GM18508 (cell line): ENCODE measurements at regions not wholly inside any gene's neighbourhood (a gene's known extent, or its start where the extent isn't known, plus 50 kb on each side); places are given as distances from the start of the nearest gene placed in this dataset.

ENCODE experiments used
- ATAC-seq: cut with Tn5 transposase; IDR thresholded peaks from one replicate; pipeline ENCODE4 v1.9.1; 2021; ENCODE audit warnings: moderate number of reproducible peaks; ENCODE audit not compliant: insufficient read depth, unreplicated experiment

DNA sequence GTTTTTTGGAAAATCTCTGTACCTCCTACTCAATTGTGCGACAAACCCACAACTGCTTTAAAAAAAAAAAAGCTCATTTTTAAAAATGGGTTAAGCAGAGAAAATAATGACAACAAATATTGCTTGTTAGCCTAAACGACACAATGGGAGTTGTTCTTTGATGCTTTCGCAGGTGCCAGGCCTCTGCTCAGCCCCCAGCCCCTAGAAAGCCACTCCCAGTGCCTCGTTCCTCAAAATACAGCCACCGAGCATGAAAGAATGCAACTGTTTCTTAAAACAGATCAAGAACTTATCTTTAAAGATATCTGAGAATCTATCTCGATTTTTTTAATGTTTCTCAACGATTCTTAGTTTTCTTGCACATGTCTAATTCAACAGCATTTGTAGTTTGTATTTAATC, 85.2 kb upstream of the PFKP start:
- ATAC-seq, result no peak

DNA sequence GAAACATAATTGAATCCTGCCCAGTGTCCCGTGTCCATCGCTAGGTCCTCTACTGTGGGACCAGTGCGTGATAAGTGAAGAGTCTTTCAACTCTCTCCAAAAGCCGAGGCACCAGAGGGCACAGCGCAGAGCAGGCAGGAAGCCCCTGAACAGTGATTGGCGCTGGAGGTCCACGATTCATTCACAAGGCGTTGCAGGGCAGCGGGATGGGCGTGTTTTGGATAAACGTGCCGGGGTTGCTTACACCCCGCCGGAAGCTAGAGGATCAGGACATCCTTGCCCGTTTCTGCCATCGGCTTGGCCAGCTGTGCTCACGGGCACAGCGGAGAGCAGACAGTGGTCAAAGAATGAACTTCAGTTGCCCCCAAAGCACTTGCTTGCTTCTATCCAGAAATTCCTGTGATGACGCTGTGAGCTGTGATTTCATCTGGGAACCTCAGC, 86.0 kb upstream of the PFKP start:
- no peak for ATAC-seq

DNA sequence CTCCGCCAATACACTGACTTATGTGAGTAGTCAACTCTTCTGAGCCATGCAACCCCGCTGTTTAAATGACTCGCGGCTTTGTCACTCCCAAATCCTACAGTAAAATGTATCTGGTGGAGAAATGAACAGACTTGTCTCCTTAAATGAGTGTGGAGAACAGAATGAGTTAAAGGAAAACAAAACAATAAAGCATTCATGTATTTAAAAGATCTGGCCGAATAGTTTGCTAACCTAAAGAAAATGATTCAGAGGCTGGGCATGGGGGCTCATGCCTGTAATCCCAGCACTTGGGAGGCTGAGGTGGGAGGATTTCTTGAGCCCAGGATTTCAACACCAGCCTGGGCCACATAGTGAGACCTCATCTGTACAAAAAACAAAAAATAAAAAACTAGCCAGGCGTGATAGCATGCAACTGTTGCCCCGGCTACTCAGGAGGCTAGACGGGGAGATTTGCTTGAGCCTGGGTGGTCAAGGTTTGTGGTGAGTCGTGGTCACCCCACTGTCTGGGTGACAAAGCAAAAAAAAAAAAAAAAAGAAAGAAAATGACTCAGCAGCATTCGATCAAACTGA, 86.5 kb upstream of the PFKP start:
- no peak for ATAC-seq

DNA sequence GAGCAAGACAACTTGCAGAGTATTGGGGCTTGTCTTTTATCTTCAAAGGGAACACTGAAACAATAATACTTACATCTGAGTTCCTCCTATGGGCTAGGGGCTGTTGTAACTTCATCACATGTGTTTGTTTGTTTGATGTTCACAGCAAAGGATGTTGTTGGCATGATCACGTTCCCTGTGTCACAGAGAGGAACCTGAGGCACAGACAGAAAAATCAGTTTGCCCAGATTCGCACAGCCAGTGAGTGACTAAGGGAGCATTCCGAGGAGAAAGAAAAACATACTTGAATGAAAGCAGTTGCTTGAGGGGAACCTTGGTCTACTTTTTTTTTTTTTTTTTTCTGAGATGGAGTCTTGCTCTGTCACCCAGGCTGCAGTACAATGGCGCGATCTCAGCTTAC, 87.2 kb upstream of the PFKP start:
- no peak for ATAC-seq

DNA sequence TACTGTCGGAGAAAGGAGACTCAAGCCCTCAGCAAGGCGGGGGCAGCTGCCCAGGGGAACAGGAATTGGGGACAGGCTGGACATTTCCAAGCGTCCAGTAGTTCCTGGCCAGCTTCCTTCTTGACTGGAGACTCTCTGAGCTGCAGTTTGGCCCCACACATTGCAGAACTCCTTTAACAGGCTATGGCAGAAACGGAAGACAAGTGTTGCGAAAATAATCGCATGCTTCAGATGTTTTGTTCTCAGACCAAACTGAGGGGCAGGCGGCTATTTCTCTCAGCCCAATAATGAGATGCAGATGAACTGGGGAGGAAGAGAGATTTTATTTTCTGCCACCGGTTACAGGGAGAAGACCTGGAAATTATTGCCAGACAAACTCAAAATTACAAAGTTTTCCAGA, 88.0 kb upstream of the PFKP start:
- ATAC-seq, result no peak

DNA sequence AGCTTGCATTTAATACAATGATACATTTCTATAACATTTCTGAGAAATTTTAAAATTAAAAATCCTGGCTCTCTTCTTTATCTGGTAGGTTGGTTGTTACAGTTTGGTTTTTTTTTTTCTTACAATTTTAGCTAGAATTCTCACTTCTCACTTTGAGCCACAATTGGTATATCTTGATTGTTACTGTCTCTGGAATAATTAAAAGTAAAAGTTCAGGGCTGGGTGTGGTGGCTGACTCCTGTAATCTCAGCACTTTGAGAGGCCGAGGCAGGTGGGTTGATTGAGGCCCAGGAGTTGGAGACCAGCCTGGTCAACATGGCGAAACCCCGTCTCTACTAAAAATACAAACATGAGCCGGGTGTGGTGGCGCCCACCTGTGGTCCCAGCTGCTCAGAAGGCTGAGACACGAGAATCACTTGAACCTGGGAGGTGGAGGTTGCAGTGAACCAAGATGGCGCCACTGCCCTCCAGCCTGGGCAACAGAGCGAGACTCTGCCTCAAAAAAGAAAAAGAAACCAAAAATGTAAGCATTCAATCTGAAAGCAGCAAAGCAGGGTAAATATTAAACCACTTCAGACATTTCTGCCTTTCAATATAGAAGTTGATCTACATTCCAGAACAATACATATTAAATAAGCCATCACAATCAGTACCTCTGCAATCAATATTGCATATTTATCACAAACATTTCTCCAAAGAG, 88.6 kb upstream of the PFKP start:
- ATAC-seq, result no peak

DNA sequence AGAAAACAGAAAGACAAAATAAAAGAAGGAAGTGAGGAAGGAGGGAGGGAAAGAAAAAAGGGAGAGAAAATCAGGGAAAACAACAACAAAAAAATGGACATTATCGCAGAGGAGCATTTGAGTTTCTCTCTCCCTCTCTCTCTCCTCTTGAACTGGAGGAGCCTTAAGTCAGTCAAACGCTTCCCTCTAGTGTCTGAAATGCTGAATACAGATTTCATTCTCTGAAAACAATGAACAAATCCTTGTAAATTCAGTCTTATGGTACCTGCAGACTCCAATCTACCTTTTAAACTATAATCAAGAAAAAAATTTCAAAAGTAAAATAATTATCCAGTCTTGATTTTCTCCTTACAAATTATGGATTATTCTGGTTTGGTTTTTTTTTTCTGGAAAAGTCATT, 89.2 kb upstream of the PFKP start:
- ATAC-seq, result no peak

DNA sequence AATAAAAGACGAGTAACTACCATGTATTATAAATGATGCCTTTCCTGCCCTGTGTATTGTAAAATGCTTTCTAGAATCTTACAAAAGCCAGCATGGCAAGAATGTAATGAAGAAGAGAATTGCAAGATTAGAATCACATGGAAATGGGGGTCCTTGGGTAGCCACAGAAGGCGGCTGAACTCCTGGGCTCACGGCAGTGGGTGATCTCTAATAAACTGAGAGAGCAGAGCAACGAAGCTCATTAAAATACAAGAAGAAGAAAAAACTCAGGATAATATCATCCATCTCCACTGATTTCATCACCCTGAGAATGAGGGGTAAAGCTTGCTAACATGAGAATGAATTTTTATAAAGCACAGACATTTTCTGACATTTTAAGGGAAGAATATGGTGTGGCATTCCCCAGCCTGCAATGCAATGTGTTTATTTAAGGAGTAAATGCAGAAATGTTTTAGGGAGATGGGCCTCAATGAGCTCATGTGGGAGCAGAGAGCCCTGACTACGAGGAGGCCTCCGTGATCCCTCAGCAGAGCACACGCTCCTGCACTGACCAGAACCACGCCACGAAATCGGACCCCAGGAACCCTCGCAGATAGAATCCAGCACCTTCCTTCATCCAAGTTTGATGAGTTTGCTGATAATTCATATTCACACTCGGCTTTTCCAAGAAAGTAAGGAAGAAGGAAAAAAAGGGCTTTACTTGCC, 92.7 kb upstream of the PFKP start:
- no peak for ATAC-seq

DNA sequence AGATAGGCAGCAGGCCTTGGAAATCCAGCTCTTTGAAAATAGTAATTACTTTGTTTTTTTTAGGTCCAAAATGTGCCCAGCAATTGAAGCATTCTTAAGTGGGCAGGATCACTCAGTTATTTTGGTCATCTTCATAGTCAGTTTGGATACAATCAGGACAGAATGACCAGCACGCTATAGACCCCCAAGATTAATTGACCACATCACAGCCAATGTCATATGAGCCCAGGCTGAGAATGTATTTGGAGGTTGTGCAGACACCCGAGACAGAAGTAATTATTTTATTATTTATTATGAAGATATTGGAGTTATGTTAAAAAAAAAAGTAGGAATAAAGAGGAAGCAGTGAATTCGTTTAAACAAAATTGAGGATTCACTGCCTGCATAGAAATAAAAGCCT, 93.3 kb upstream of the PFKP start:
- no peak for ATAC-seq

DNA sequence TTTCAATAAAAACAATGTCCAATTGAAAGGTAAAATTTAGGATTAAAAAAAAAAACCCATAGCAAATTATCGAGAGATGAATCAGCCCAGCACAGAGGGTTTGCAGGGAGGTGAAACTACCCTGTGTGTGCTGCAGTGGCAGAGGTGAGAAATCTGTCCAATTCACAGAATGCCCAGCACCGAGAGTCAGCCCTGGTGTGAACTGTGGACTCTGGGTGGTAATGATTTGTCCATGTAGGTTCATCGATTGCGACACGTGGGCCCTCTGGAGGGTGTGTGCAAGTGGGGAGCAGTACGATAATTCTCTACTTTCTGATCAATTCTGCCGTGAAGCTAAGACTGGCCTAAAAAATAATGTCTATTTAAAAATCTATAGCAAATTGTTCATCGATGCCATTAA, 94.5 kb upstream of the PFKP start:
- no peak for ATAC-seq

DNA sequence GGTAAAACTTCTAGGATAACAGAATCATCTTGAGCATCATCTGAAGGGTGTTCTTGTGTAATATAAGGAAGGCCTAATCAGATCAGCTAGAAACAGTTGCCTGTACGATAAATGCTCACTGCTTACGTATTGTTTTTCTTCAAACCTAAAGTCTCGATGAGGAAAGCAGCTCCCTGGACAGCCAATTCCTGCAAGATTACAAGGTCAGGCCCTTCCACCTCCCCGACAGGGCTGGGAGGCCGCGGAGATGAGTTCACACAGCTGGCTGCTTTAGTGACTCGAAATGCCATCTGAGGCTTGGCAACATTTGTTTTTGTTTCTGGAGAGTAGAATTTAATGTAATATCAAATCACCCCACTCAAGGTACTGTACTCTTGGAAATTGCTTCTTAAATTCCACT, 95.1 kb upstream of the PFKP start:
- ATAC-seq, result no peak

DNA sequence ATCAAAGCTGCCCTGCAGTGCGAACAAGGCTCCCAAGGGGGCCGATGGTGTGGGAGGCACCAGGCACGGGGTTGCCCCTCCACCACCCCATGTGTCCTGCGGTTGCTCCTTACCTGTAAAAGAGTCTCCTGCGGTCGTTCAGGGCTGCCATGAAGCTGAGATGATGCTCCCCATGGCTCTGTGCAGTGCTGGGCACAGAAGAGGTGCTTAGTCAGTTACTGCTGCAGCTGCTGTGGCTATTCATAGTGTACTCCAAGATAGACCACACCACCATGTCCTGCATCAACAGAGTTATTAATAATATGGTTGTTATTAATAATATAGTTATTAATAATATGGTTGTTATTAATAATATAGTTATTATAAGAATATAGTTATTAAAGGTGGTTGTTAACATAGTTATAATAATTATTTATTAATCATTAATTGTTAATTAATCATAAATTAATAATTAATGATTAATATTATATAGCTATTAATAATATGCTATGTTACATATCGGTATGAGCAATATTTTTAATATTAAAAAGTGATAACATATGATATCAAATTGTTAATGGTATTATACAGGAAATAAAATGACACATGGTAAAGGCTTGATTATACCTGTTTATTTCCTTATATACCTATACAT, 97.0 kb upstream of the PFKP start:
- ATAC-seq, result no peak

DNA sequence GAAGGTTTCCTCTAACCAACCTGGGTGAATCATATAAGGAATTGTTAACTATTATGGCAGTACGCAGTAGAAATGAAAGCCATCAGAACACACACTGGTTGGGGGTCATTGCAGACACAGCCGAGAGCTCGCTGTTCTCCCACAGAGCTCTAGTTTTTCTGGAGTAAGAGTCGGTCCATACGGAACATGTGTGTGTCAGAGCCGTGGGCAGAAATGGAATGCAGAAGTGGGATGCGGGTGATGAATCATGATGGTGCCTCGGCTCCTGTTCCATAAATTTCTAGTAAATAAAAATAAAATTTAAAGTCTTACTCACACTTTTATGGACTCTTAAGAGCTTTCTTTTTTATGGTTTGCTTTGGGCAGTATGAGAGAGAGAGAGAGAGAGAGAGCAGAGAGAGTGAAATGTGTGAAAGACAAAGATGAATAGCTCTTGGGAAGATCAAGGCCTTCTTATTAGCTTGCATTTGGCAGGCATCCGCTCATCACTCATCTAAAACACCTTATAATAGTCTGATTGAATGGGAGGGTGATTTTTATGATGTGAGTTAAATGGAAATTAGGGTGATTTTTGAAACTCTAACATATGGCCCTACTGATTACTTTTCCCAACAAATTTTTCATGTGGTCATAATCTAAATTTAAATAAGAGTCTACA, 98.8 kb upstream of the PFKP start:
- no peak for ATAC-seq

DNA sequence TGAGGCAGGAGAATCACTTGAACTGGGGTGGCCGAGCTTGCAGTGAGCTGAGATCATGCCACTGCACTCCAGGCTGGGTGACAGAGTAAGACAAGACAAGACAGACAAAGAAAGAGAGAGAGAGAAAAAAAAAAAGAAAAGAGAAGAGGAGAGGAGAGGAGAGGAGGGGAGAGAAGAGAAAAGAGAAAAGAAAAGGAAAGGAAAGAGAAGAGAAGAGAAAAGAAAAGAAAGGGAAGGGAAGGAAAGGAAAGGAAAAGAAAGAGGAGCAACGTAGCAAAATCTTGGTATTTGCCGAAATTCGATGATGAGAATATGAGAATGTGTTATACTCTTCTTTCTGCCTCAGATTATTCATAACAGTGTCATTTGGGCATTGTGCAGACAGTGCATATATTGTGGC, 101.2 kb upstream of the PFKP start:
- ATAC-seq, result no peak

DNA sequence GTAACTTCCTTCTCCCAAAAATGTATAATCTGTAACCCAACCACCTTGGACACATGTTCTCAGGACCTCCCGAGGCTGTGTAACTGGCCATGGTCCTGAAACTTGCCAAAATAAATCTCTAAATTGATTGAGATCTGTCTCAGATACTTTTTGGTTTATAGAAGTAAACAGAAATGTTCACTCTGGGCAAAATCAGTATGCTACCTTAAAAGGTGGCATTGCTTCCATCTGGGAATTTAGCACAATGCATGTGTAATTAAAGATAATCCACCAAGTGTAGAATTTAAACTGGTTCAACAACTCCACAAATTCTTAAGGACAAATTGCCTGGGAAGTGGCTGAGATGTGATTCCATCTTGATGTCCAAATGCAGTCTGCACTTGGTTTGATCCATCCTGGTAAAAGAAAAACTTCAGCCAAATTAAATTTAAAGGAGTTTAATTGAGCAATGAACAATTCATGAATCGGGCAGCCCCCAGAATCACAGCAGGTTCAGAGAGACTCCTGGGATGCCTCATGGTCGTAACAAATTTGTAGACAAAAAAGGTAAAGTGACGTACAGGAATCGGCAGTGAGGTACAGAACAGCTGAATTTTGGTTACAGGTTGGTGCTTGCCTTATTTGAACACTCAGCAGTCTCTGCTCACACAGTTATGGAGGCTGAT, 102.6 kb upstream of the PFKP start:
- ATAC-seq, result no peak

DNA sequence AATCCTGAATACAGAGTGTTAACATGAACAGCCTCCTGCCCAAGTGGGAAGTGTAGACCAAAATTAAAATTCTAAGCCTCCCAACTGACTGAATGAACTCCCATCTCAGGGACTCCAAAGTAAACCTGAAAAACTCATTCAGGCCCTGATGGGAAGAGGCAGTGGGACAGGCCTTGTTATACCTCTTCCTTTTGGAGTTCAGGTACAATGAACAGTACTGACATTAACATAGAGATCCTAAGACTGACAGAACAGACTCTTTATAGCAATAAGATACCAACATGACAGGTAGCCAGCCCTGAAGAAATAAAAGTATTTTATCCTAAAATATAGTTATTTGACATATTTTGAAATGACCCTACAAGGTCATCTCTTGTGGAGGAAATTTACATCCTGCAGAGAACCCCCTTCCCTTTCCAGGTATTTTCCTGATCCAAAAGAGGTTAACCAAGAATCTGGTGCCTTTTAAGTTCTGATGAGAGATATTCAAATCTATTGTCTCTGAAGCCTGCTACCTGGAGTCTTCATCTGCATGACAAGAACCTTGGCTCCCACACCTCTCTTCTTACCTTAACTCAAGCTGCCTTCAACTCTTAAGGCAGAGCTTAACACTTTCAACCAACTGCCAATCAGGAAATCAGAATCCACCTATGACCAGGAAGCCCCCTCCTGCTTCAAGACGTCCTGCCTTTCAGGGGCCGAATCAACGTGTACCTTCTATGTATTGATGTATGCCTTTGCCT, 103.3 kb upstream of the PFKP start:
- no peak for ATAC-seq

DNA sequence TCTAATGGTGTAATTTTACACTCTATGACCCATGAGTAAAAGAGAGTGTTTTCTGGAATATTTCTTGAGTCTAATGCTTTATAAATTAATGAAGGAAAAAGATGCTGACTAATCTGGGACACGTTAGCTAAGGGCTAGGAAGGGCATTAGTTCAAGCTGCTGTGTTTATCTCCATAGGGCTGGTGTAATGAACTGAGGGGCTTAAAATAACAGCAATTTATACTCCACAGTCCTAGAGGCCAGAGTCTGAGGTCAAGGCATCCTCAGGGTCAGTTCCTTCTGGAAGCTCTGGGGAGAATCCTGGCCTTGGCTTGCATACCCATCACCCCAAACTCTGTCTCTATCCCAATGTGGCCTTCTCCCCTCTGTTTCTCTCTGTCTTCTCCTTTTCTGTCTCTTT, 105.2 kb upstream of the PFKP start:
- no peak for ATAC-seq

DNA sequence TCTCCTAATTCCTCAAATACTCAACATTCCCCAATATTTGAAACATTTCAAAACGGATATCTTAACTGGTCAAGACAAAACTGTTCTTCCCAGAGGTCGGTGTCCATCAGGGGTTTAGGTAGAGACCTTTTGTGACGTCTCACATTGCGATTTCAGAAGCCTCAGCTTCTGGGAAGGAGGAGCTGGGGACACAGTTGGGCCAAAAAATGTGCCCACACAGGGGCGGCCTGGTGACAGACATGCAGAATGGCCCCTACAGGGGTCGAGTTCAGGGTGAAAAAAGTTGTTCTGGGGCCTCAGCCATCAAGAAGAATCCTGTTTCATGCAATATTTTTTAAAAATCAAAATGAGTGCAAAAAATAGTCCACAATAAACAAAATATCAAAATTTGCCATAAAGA, 108.7 kb upstream of the PFKP start:
- ATAC-seq, result no peak

DNA sequence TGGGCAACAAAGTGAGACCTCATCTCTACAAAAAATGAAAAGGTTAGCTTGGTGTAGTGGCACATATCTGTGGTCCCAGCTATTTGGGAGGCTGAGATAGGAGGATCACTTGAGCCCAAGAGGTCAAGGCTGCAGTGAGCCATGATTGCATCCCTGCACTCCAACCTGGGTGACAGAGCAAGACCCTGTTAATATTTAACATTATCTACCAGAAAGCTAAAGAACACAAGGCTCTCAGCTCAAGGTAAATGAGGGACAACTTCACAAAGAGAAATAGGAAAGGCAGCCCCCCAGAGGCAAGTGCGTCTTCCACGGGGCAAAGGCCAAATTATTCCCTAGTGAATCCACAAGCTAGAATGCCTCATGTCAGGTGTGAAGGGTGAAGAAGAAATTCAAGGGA, 109.6 kb upstream of the PFKP start:
- no peak for ATAC-seq

DNA sequence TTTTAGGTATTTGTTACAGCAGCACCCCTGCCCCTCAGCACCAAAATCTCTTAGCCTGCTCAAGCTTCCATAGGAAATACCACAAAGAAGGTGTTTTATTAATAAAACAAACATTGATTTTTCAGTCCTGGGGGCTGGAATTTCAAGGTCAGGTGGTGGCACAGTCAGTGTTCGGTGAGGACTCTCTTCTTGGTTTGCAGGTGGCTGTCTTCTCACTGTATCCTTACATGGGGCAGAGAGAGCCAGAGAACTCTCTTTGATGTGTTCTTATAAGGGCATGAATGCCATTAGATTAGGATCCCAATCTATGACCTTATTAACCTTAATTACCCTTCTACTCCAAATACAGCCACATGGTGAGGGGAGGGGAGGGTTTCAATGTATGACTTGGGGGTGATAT, 112.3 kb upstream of the PFKP start:
- ATAC-seq, result no peak
